Mucosa of rectum (tissue), 2 donors: ENCODE measurements at regions not wholly inside any gene's neighbourhood (a gene's known extent, or its start where the extent isn't known, plus 50 kb on each side); places are given as distances from the start of the nearest gene placed in this dataset.
"Not testable (repeated sequence)": the region's sequence is repeated elsewhere in the genome, so short reads cannot be mapped to it uniquely, and the experiment has no call there.

ENCODE experiments used
- H3K27ac ChIP-seq, 2 donors: one replicate each; pipeline ENCODE4 v1.7.0; 2013; ENCODE audit warnings: inconsistent platforms in 2 of 2, low read depth in 2 of 2, low read length in 2 of 2
- H3K27me3 ChIP-seq, 2 donors: one replicate each; pipeline ENCODE4 v1.7.0; 2013; ENCODE audit warnings: low read length in 2 of 2; ENCODE audit not compliant: control insufficient read depth in 2 of 2, insufficient read depth in 2 of 2
- H3K36me3 ChIP-seq, 2 donors: one replicate each; pipeline ENCODE4 v1.7.0; 2013; ENCODE audit warnings: low read length in 2 of 2; ENCODE audit not compliant: control insufficient read depth in 2 of 2, insufficient read depth in 2 of 2
- H3K4me1 ChIP-seq, 2 donors: one replicate each; pipeline ENCODE4 v1.7.0; 2013; ENCODE audit warnings: low read length in 2 of 2, mild to moderate bottlenecking in 1 of 2; ENCODE audit not compliant: control insufficient read depth in 2 of 2, insufficient read depth in 2 of 2
- H3K4me3 ChIP-seq, 2 donors: one replicate each; pipeline ENCODE4 v1.7.0; 2013; ENCODE audit warnings: low read length in 2 of 2
- H3K9ac ChIP-seq, 2 donors: one replicate each; pipeline ENCODE4 v1.7.0; 2013; ENCODE audit warnings: low read length in 2 of 2, low read depth in 1 of 2, mild to moderate bottlenecking in 1 of 2
- H3K9me3 ChIP-seq, 2 donors: one replicate each; pipeline ENCODE4 v1.7.0; 2013; ENCODE audit warnings: low read length in 2 of 2; ENCODE audit not compliant: control insufficient read depth in 2 of 2
- donor health status: healthy.
- donor health status: Normal muscosa, but diverticular disease.

GRCh38 chr5:117720784-117721183 is 1146.2 kb upstream of the SEMA6A start:
- H3K9me3 ChIP-seq, H3K36me3 ChIP-seq, H3K9ac ChIP-seq, H3K27me3 ChIP-seq, H3K27ac ChIP-seq, H3K4me3 ChIP-seq, H3K4me1 ChIP-seq: not testable (repeated sequence)

DNA sequence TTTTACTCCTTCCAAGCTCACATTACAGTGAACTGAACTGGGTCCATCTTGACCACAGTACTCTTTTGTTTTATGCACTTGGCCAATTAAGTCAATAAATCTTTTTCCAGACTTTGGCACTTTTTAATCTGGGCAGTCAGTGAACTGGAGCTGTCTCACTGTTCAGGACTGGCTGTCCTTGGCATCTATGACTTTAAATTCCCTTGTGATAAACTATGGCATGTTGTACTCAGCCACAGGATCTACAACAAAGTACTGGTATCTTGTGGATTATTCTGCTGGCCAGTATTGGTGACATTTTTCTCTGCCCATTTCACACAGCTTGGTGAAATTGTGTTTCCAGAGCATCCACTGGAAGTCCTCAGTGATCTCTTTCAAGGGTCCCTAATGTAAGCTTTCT is 1144.8 kb upstream of the SEMA6A start:
- H3K27ac ChIP-seq: no peak overlapping the region
- H3K4me1 ChIP-seq: no peaks in the 10 kb centered on the region
- no peaks in the 10 kb centered on the region for H3K9me3 ChIP-seq
- no peaks in the 10 kb centered on the region for H3K27me3 ChIP-seq
- H3K9ac ChIP-seq: no peak overlapping the region
- H3K4me3 ChIP-seq: no peak overlapping the region
- H3K36me3 ChIP-seq: no peaks in the 10 kb centered on the region

DNA sequence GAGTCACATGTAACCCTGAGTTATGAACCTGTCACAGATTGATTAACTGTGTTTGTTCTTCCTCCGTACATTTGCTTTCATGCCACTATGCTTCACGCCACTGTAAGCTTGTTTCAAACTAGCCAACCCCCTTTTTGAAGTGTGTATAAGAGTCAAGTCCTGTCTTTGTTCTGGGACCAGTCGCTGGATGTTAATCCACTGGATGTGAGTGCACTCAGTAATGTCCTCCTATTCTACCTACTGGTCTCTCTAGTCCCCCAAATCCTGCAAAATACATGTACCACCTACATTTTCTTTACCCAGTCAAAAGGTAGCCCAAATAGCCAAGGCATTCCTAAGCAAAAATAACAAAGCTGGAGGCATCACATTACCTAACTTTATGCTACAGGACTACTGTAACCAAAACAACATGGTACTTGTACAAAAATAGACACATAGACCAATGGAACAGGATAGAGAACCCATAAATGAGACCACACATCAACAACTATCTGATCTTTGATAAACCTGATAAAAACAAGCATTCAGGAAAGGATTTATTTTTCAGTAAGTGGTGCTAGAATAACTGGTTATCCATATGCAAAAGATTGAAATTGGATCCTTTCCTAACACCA is 1139.1 kb upstream of the SEMA6A start:
- no peaks in the 10 kb centered on the region for H3K4me1 ChIP-seq
- no peak overlapping the region for H3K27ac ChIP-seq
- H3K9me3 ChIP-seq: peaks cover 8 to 12% of the 10 kb centered on the region in 2 donors
- H3K9ac ChIP-seq: no peak overlapping the region
- no peaks in the 10 kb centered on the region for H3K36me3 ChIP-seq
- no peak overlapping the region for H3K4me3 ChIP-seq
- H3K27me3 ChIP-seq: no peaks in the 10 kb centered on the region

DNA sequence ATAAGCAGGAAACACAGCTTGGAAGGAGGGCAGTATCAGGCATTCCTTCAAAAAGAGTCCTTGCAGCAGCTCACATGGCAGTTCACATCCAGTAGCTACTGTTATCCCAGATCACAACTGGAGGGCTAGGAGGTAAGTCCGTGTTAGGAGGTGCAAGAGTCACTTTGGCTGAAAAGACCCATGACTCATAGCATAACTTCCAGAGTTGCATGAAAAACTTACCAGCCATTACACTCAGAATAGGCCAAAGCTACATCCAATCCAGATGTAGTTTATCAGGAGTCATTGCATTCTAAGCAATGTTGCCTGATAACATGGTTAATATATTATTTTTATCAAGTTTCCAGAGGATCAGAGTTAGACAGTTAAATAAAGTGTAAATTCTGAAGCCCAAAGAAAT is 1126.4 kb upstream of the SEMA6A start:
- H3K27ac ChIP-seq: no peak overlapping the region
- H3K4me1 ChIP-seq: no peaks in the 10 kb centered on the region
- H3K27me3 ChIP-seq: no peaks in the 10 kb centered on the region
- no peaks in the 10 kb centered on the region for H3K36me3 ChIP-seq
- H3K9me3 ChIP-seq: no peaks in the 10 kb centered on the region
- H3K4me3 ChIP-seq: no peak overlapping the region
- no peak overlapping the region for H3K9ac ChIP-seq

GRCh38 chr5:117692606-117693005 is 1118.0 kb upstream of the SEMA6A start:
- no peaks in the 10 kb centered on the region for H3K36me3 ChIP-seq
- no peak overlapping the region for H3K27ac ChIP-seq
- no peak overlapping the region for H3K4me3 ChIP-seq
- no peaks in the 10 kb centered on the region for H3K4me1 ChIP-seq
- H3K9me3 ChIP-seq: no peaks in the 10 kb centered on the region
- H3K9ac ChIP-seq: no peak overlapping the region
- H3K27me3 ChIP-seq: no peaks in the 10 kb centered on the region

DNA sequence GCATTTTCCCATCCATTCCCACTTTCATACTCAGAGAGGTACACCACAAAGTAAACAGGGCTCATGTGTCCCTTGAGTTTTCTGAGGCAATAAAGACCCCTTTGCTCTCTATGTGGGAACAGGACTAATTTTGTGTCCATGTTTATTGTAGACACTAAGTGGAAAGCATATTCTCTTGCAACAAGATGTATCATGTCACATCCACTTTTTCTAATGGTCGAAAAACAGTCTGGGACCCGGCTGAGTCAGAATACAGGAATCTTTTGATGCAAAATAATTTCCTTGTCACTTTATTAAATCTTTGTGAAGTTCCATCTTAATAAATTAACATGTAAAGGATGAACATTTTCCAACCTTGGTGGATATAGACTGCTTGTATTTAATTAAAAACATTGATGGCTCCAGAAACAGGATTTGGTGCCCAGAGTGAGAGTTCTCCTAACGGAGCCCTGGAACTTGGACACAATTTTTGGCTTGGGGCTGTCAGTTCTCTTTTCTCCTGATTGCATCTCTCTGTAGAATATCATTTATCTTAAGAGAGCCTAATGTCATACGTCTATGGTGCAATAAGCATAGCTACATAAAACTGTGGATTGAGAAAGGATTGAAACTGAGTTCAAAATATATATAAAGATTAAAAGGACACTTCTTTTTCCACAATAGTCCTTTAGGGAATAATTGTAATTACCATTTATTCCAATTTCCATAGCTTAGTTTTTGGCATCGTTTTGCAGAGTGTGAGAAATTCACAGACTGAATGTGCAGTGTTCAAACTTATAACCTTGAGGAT is 1116.7 kb upstream of the SEMA6A start:
- Histone ChIP-seq H3K27ac (no peak overlapping the region), H3K27me3 (no peaks in the 10 kb centered on the region), H3K36me3 (no peaks in the 10 kb centered on the region), H3K9ac (no peak overlapping the region), H3K9me3 (no peaks in the 10 kb centered on the region), H3K4me3 (no peak overlapping the region), H3K4me1 (no peaks in the 10 kb centered on the region)

- Histone ChIP-seq H3K9me3 (no peaks in the 10 kb centered on the region), H3K27ac (no peak overlapping the region)
These were observed 1116.0 kb upstream of the SEMA6A start for GRCh38 chr5:117690612-117691011.

DNA sequence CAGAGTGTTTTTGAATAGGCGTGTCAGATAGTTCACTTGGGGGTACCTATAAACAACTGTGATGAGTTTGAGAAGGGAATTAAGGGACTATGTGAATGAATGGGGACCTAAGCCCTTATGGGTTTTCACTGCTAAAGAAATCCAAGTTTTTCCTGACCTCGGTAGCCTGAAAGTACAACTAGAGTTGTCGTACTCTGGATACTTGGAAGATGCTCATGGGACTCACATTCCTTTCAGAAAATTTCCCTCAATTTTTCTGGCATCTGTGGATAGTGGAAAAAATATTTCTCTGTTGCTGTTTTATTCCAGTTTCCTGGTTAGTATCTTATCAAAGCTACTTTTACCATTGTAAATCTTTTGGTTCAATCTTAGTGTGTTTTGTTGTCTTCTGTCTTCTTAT is 1112.3 kb upstream of the SEMA6A start:
- no peak overlapping the region for H3K27ac ChIP-seq

More at GRCh38 chr5:117690612-117691011, 1116.0 kb upstream of the SEMA6A start:
- Histone ChIP-seq H3K36me3 (no peaks in the 10 kb centered on the region), H3K4me3 (no peak overlapping the region), H3K27me3 (no peaks in the 10 kb centered on the region), H3K4me1 (no peaks in the 10 kb centered on the region), H3K9ac (no peak overlapping the region)

DNA sequence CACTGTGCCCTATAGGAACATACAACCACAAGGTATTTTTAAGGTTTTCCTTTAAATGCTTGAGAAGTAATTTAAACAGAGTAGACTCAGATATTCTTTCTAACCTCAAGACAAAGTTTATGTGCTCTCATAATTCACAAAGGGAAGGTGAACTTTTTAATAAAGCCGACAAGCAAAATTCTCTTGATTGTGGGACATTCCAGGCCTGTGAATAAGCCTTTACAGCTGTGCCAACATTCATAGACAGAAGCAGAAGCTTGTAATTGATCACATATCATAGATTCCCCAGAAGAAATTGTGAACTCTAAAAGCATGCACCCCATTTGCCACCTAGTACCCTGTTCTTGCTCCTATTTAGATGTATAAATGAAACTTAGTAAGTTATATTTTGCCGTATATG is 1107.8 kb upstream of the SEMA6A start:
- Histone ChIP-seq H3K4me3 (no peak overlapping the region), H3K9me3 (peaks cover 0 to 2% of the 10 kb centered on the region in 2 donors), H3K9ac (no peak overlapping the region), H3K27ac (no peak overlapping the region), H3K4me1 (no peaks in the 10 kb centered on the region), H3K36me3 (no peaks in the 10 kb centered on the region), H3K27me3 (no peaks in the 10 kb centered on the region)

More for the DNA sequence above, 1112.3 kb upstream of the SEMA6A start:
- Histone ChIP-seq H3K36me3 (no peaks in the 10 kb centered on the region), H3K4me3 (no peak overlapping the region), H3K4me1 (no peaks in the 10 kb centered on the region), H3K9ac (no peak overlapping the region), H3K27me3 (no peaks in the 10 kb centered on the region), H3K9me3 (no peaks in the 10 kb centered on the region)

- peaks cover 0 to 2% of the 10 kb centered on the region in 2 donors for H3K9me3 ChIP-seq
- H3K4me3 ChIP-seq: no peak overlapping the region
- no peaks in the 10 kb centered on the region for H3K4me1 ChIP-seq
- no peaks in the 10 kb centered on the region for H3K27me3 ChIP-seq
- no peak overlapping the region for H3K27ac ChIP-seq
- H3K9ac ChIP-seq: no peak overlapping the region
- H3K36me3 ChIP-seq: no peaks in the 10 kb centered on the region
These were observed 1107.0 kb upstream of the SEMA6A start for GRCh38 chr5:117681431-117682254.
